ENCODE measurements at regions not wholly inside any gene's neighbourhood (a gene's known extent, or its start where the extent isn't known, plus 50 kb on each side); places are given as distances from the start of the nearest gene placed in this dataset.

- Histone ChIP-seq H3K9ac (ENCODE audit: low read depth, low read length, poor library complexity, severe bottlenecking) (no peak overlapping the region), H3K9me2 (replicated peaks; ENCODE audit: low read depth, low read length) (no peaks in the 10 kb centered on the region), H3K4me2 (ENCODE audit: low read depth, low read length, poor library complexity, severe bottlenecking) (no peak overlapping the region), H3K4me3 (ENCODE audit: low read length, poor library complexity, severe bottlenecking) (no peak overlapping the region), H3K27me3 (ENCODE audit: insufficient read depth, low read length, poor library complexity, severe bottlenecking) (no peaks in the 10 kb centered on the region), H3K79me2 (ENCODE audit: insufficient read depth, low read length) (no peaks in the 10 kb centered on the region), H4K20me1 (ENCODE audit: insufficient read depth, low read length, poor library complexity, severe bottlenecking) (no peaks in the 10 kb centered on the region), H3K36me3 (ENCODE audit: insufficient read depth, low read length) (no peaks in the 10 kb centered on the region), H3F3A (ENCODE audit: low read depth) (no peaks in the 10 kb centered on the region), H3K9me3 (ENCODE audit: insufficient read depth, low read depth, low read length) (no peaks in the 10 kb centered on the region), H3K4me1 (ENCODE audit: insufficient read depth, low read length, poor library complexity, severe bottlenecking) (no peaks in the 10 kb centered on the region), H2AFZ (ENCODE audit: low read length) (no peak overlapping the region)
- TF ChIP-seq CTCF (conservative IDR thresholded peaks at IDR 0.05; ENCODE audit: low read length) (no peak), EZH2phosphoT487 (IDR thresholded peaks at IDR 0.05; ENCODE audit: borderline replicate concordance) (no peak)
Measured at GRCh38 chr2:6423157-6423556, 442.6 kb downstream of the CMPK2 start.

- no peak overlapping the region for H2AFZ ChIP-seq (ENCODE audit: low read length)
- TF ChIP-seq EZH2phosphoT487 (IDR thresholded peaks at IDR 0.05; ENCODE audit: borderline replicate concordance) (no peak), CTCF (conservative IDR thresholded peaks at IDR 0.05; ENCODE audit: low read length) (no peak)
Measured at GRCh38 chr2:6423944-6424343, 441.8 kb downstream of the CMPK2 start.

GRCh38 chr2:6425032-6425431, 440.7 kb downstream of the CMPK2 start:
- TF ChIP-seq EZH2phosphoT487 (IDR thresholded peaks at IDR 0.05; ENCODE audit: borderline replicate concordance) (no peak), CTCF (conservative IDR thresholded peaks at IDR 0.05; ENCODE audit: low read length) (no peak)
- H3K9ac ChIP-seq (ENCODE audit: low read depth, low read length, poor library complexity, severe bottlenecking), result no peak overlapping the region
- H3K9me3 ChIP-seq (ENCODE audit: insufficient read depth, low read depth, low read length), result no peaks in the 10 kb centered on the region
- H3K4me3 ChIP-seq (ENCODE audit: low read length, poor library complexity, severe bottlenecking), result no peak overlapping the region
- no peaks in the 10 kb centered on the region for H3K27me3 ChIP-seq (ENCODE audit: insufficient read depth, low read length, poor library complexity, severe bottlenecking)
- no peaks in the 10 kb centered on the region for H3K4me1 ChIP-seq (ENCODE audit: insufficient read depth, low read length, poor library complexity, severe bottlenecking)
- H3K36me3 ChIP-seq (ENCODE audit: insufficient read depth, low read length), result no peaks in the 10 kb centered on the region
- no peak overlapping the region for H2AFZ ChIP-seq (ENCODE audit: low read length)
- no peaks in the 10 kb centered on the region for H3K79me2 ChIP-seq (ENCODE audit: insufficient read depth, low read length)
- H4K20me1 ChIP-seq (ENCODE audit: insufficient read depth, low read length, poor library complexity, severe bottlenecking), result no peaks in the 10 kb centered on the region
- H3F3A ChIP-seq (ENCODE audit: low read depth), result no peaks in the 10 kb centered on the region
- no peaks in the 10 kb centered on the region for H3K9me2 ChIP-seq (replicated peaks; ENCODE audit: low read depth, low read length)
- H3K4me2 ChIP-seq (ENCODE audit: low read depth, low read length, poor library complexity, severe bottlenecking), result no peak overlapping the region

More at GRCh38 chr2:6423944-6424343, 441.8 kb downstream of the CMPK2 start:
- Histone ChIP-seq H3K9ac (ENCODE audit: low read depth, low read length, poor library complexity, severe bottlenecking) (no peak overlapping the region), H3K27me3 (ENCODE audit: insufficient read depth, low read length, poor library complexity, severe bottlenecking) (no peaks in the 10 kb centered on the region), H3K4me2 (ENCODE audit: low read depth, low read length, poor library complexity, severe bottlenecking) (no peak overlapping the region), H3K79me2 (ENCODE audit: insufficient read depth, low read length) (no peaks in the 10 kb centered on the region), H3K36me3 (ENCODE audit: insufficient read depth, low read length) (no peaks in the 10 kb centered on the region), H3K4me1 (ENCODE audit: insufficient read depth, low read length, poor library complexity, severe bottlenecking) (no peaks in the 10 kb centered on the region), H3K4me3 (ENCODE audit: low read length, poor library complexity, severe bottlenecking) (no peak overlapping the region), H3F3A (ENCODE audit: low read depth) (no peaks in the 10 kb centered on the region), H3K9me2 (replicated peaks; ENCODE audit: low read depth, low read length) (no peaks in the 10 kb centered on the region), H4K20me1 (ENCODE audit: insufficient read depth, low read length, poor library complexity, severe bottlenecking) (no peaks in the 10 kb centered on the region), H3K9me3 (ENCODE audit: insufficient read depth, low read depth, low read length) (no peaks in the 10 kb centered on the region)

Data from Loucy (cell line).